CMK (cell line): ENCODE measurements at regions not wholly inside any gene's neighbourhood (a gene's known extent, or its start where the extent isn't known, plus 50 kb on each side); places are given as distances from the start of the nearest gene placed in this dataset.
"Not testable (repeated sequence)": the region's sequence is repeated elsewhere in the genome, so short reads cannot be mapped to it uniquely, and the experiment has no call there.

Experiments
- DNase-seq: peaks from one replicate; pipeline ENCODE4 v3.0.0-alpha.2; 2010; ENCODE audit warnings: low read depth

DNA sequence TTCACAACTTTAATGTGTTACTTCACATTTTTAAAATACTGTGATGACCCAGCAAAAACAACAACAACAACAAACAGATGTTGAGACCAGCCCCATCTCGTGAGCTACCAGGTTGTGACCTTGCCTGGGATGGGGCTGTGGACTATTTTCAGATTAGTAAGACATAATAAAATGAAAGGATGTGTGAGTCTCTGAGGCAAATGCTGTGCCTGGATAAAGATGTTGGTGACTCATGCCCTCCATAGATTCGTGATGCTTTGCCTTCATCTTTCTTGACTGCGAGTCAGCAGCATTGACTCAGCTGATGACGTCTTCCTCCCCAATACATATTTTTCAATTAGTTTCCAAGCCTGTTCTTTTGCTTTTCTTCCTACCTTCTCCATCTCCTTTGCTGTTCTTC, 453.0 kb upstream of the CFAP20DC start:
- no peak for DNase-seq

DNA sequence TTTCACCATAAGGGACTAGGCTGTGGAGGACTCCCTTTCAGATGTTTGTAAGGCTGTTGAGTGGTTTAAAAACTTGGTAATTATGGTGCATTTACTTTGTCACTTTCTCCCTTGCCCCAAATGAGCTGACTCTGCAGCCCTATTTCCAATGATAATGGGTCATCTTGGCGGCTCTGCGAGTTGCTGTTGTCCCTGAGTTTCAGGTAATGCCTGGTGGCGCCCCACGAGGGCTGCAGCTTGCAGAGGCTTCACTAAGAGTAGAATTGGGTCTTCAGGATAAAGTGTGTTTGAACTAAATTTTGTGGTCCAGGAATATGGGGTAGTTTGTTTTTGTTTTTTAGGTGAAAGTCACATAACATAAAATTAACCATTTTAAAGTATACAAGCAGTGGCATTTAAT, 450.1 kb upstream of the CFAP20DC start:
- DNase-seq, result no peak

DNA sequence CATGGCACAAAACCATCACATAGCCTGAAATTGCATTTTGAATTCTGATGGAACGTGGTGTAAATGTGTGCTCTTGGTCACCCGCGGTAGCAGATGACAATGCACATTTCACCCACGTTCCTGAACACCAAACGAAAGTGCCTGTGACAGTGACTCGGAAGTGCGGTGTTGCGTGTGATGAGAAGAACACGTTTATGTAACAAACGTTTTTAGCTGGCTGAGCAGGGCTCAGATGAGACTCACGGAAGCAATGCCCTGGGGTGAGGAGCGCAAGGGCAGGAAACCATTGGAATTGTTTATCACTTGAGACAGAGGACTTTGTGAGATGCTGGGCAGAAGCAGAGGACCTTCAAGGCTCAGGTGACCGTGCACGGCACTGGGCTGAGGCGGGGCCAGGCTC, 449.2 kb upstream of the CFAP20DC start:
- no peak for DNase-seq

DNA sequence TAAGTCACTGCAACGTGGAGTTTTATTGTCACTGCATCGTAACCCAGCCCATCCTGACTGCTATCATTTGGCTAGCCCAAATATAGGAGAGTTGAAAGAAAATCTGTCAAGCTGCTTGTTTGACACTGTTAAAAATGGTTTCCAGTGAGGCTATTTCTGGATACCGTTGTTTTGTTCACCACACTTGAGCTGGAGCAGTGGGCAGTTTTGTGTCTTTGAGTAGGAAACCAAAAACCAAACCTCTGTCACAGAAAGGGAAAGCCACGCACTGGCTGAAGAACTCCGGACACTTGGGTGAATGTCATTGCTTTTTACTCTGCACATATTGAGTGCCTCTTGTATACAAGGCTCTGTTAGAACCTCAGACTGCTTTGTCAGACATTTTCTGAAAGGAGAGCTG, 446.4 kb upstream of the CFAP20DC start:
- no peak for DNase-seq

DNA sequence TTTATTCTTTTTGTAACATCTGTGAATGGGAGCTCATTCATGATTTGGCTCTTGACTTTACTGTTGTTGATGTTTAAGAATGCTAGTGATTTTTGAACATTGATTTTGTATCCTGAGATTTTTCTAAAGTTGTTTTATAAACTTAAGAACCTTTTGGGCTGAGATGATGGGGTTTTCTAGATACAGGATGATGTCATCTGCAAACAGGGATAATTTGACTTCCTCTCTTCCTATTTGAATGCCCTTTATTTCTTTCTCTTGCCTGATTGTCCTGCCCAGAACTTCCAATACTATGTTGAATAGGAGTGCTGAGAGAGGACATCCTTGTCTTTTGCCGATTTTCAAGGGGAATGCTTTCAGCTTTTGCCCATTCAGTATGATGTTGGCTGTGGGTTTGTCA, 445.1 kb upstream of the CFAP20DC start:
- DNase-seq, result not testable (repeated sequence)

DNA sequence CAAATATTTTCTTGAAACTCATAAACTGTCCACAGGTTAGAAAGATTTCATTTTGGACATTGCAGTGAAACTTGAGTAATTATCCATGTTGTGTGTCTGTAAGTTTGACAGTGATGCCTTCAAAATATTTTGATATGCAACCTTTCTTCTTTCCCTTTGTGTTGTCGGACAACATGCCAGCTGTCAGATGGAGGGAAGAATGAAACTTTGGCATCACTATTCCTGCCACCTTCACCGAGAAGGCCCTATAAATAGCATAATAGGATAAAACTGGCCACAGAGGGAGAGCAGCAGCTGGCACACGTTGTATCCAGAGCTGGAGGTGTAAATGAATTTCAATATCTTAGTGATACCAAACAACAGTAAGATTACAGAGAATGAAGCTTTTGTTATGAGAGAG, 436.7 kb upstream of the CFAP20DC start:
- DNase-seq, result no peak

DNA sequence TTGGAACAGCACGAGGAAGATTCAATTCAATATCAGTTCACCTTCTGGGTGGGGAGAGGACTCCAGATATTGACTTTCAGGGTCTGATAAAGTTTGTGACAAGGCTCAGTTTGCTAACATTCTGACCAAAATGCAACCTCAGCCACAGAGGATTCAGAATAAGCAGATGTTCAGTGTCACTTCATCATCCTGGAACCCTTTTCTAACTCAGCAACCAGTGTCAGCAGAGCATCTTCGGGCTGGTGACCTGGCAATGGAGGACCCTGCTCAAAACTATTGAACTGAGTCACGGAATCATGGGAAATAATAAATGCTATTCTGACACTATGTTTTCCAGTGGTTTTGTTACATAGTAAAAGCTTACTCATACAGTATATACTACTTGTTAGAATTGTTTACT, 433.4 kb upstream of the CFAP20DC start:
- no peak for DNase-seq

DNA sequence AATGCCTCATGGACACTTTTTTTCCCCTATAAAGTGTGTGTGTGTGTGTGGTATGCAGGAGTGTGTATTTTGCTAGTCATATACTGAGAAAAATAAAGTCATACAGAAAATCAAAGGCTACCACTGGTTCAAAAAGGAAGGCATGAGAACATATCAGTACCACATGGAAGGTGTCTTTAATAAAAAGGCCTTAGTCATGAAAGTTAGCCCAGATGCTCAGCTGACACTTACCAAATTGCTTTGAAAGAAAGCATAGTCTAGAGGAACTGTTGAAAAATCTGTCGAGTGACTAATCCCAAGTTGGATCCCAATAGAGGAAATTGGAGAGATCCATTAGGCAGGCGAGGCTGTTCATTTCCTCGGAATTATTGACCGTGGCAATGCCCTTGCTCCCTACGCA, 432.9 kb upstream of the CFAP20DC start:
- DNase-seq, result no peak

DNA sequence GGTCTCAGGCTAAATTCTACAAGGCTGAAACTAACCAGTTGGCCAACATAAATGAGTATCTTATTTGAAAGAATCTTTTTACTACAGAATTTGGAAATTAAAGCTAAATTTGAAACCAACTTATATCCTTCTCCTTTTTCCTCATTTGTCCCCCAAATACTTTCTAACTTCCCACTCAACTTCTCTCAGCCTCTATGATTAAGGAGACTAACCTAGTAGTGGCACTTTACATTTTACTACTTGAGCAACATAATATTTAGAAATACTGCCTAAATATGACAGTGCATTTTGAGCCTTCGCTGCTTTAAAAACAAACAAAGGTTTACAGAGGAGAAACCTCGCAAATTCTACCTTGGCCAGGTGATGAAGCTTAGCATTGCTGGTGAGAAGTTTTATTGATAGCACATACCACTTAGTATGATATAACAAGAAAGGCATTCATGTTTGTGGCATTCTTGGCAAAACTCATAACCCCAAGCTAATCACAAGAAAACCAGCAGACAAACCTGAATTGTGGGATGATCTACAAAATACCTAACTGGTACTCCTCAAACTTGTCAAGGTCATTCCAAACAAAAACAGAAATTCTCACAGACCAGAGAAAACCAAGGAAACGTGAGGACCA, 432.1 kb upstream of the CFAP20DC start:
- no peak for DNase-seq

DNA sequence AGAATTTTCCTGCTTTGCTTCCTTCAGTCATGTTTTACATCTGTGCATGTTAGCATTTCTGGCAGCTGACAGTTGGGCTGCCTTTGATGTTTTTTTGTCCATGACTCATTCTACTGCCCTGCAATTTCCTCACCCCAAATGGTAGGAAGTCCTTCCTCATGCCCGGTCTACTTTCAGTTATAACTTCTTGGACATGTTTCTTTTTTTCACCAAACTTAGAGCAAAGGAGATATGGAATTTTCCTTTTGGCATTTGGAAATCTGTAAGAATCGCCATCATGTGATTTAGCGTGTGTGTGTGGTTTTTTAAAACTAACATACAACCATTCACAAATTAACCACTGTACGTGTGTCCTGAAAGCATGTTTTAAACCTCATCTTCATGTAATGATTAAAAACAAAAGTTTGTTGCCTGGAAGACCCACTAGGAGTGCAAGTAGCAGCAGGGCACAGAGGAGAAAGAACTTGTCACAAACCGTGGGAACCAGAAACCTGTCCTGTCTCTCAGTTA, 430.7 kb upstream of the CFAP20DC start:
- no peak for DNase-seq

DNA sequence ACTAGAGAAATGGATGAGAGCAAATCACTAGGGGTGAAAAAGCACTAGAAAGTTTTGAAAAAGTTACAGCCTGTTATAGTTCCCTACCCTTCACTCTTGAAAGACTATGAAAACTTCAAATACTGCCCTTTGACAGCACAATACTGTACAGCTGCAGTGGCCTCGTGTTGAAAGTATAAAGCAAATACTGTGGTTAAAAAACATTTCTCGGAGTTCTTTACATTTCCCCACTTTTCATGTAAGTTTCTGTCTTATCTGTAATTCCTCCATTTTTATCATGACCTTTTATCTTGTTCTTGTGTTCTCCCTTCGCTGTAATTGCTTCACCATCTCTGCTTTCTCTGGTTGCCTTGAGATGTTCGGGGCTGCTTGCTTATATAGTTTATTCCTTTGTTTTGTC, 423.8 kb upstream of the CFAP20DC start:
- DNase-seq, result no peak

DNA sequence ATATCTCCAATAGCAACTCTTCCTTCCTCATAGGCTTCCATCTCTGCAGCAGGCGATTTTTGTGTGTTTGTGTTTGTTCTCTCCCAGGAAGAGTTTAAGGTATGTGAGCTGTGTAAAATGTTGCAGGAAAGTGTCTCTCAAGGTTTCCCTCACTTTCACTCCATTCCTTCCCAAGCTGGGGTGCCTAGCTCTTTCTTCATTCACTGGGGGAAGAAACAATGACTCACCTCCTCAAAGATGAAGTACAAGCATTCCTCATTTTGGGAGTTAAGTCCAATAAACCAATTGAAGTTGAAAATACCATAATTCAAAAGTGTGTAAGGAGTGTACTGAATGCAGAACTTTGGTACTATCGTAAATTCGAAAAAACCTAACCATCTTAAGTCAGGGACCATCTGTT, 422.7 kb upstream of the CFAP20DC start:
- no peak for DNase-seq

DNA sequence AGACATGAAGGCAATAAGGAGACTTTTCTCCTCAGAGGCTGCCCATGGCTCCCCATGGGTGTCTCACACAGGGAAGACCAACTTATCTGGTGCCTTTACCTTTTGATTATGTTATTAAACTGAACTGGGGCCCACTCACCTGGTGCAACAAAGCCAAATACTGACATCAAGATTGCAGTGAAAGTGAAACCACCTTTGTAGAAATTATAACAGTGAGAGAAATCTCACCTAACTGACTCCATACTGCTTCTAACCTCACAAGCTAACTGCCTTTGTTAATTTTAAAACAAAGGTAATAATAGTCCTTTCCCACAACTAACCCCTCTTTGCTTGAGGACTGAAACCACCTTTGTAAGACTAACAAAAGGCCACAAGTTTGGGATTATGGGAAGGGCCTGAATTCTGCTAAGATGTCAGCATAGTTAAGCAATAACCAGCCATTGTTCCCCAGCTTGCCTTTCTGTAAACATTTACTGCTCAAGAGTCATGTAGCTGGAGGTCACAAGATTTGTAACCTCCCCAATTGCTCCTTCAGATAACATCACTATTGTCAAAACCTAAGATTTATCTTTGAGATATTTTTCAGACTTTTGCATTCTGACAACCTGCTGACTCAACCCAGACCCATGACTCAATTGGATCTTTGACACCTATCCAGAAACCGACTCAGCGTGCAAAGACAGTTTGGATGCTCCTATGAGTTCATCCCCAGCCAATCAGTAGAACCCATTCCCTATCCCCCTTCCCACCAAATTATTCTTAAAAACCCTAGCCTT, 420.3 kb upstream of the CFAP20DC start:
- no peak for DNase-seq

DNA sequence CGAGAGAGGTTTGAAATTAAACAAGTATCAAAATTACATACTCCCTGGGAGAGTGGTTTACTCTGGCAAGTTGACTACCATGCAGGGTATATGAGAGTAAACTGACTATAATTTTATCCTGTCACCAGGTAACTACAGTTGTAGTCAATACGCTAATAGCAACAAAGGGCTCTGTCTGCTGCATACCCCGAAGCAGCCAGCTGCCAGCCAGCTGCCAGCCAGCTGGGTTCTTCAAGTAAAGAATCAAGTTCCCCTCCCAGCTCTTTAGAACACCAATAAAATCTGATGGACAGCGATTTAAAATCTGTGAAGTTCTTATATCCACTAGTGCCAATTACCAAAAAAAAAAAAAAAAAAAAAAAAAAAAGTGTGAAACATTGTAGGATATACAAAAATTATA, 417.7 kb upstream of the CFAP20DC start:
- DNase-seq, result no peak

DNA sequence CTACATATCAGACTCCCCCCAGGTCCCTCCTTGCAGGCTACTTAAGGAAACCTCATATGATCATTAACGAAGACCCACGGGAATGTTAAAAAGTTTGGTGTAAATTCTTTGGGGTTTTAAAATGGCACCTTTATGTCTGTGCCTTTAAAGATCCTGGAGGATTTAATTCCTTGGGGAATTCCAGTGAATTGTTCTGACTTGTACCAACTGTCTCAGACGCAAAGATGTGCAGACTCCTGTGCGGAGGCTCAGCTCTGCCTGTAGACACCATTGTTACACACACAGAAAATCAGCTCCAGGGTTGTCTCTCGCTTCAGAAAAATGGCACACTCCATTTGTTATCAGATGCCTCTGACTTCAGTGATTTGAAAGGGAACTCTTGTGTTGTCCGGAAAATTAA, 414.4 kb upstream of the CFAP20DC start:
- no peak for DNase-seq

DNA sequence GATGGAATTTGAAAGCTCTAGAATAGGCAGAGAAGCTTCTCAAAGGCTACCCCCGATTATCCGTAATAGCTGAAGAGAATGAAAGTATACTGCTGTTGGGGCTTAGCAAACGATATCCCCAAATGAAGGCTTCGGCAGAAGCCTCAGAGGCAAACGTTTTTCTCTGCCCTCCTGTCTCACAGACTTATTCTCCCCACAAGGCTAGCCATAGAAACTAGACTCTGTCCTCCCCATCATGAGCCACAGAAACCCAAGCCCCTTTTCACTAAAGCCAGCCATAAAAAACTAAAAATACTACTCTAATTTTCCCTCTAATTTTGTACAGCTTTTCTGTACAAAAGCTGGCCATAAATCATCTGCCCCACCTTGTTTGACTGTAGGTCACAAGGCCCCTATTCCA, 413.4 kb upstream of the CFAP20DC start:
- DNase-seq, result no peak

DNA sequence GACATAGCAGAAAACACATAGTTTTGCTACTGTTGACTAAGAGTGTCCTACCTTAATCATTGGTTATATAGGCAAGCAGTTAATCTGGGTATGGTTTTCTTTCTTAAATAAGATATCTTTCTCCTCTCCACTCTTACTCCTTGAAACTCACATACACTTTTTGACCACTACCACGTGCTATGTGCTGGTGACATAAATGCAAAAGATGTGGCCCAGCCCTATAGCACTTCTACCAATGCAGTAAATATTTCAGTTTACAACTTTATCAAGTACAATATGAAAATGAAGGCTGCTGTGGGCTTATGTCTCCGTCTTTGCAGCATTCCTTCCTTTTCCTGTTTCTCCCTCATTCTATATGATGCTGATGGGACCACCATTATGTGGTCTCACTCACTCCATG, 410.2 kb upstream of the CFAP20DC start:
- no peak for DNase-seq

DNA sequence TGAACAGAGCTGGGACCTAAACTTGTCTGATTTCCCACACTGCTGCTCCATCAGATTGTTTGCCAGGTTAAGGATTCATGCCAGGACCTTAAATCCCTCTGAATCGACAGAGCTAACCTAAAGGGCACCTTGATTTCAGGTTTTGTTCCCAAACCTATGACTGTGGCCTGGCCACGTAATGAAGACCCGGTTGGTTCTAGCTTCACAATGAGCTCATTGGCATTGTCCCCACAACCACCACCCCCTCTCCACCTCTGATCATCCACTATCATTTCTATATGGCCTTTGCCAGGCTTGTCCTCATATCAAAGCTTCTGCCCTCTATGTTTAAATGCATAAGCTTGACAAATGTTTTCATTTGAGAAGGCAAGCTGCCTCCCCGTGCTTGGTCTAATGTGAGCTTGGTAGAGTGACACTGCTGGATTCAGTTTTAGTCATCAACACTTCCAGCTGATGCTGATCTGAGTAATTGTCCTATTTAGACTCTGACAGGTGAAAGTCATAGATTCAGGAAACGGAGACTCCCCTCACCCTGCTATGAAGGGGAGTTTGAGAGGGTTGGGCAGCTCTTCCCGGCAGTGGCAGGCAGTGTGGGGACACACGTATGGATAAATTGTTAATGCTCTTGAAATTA, 407.1 kb upstream of the CFAP20DC start:
- no peak for DNase-seq

DNA sequence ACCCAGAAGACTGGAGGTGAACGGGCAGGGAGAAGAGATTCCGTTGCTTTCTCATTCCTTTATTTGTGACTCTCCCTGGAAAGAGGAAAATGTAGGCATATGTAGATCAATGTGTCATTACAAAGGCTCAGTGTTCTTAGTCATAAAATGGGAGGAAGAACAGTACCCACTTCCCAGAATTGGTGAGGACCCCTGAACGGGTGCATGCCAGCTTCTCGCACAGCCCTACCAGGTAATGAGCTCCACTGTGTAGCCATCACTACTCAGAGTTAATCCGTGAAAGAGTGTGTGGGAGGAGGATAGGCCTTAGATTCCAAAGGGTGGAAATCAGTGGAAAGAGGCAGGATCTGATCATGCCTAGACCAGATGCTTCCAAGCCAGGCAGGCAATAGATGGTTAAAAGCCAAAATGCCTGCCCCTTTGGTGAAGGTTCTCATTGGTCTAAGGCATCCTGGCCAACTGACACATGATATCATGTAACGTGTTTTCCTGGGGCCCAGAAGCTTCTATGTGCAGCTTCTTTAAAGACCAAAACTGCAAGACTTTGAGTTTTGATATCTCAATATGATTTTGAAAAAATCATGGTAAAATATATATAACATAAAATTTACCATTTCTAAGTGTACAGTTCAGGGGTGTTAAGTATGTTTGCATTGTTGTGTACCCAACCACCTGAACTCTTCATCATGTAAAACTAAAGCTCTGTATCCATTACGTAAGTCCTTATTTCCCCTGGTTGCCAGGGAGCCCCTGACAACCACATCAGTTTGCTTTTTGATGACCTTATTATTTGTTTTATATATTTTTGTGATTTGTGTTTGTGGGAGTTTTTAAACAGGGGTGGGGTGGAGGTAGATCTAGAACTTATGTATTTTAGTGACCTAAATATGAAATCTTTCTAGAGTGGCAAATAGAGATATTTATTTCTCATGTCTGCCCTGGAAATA, 402.2 kb upstream of the CFAP20DC start:
- no peak for DNase-seq

DNA sequence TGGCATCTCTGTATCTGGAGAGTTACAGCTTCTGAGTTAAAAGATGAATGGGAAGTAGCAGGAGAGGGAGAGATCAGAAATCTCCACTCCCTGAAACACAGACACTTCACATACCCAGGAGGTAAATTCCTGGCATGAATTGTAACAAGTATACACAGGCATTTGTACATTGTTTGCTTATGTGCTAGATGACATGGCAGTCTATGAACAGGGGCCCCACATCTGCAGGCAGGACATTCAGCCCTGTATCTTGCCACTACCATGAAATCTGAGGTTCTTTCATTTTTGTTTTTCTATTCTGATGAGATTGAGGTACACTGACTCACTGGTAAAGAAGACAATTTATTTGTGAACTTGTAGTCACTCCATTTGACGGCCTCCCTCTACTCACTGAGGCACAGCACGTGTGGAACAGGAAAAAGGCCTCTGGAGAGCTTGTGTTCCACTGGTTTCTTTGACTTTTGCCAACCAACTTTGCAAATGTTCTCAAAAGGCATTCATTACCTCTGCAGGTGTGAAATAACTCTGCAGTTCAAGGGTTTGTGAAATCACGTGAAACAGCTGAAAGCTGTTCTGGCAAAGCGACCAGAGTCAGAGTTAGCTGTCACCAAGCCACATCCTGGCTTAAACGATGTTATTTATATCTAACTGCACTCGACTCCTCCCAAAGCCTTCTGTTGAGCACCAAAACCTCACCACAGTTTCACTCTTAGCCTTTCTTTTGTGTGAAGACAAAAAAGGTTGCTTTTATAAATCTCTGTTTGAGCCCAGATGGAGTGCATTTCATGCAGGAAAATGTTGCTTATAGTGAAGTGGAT, 401.3 kb upstream of the CFAP20DC start:
- DNase-seq, result no peak

DNA sequence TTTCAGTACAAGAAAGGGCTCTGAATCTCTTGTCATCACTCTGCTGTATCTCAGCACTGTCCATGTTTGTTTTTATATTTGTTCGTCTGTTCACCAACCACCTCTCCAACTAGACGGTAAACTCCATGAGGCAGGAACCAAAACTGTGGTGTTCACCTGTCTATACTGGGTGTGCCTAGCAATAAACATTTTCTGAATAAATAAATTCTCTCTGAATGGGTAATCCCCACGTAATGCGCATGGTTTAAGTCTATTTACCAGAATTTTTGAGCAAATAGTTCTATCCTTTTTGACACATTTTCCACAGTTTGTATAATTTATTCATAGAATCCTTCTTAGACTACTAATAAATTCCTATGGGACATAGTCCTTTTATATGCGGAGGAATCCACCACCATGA, 400.6 kb upstream of the CFAP20DC start:
- DNase-seq, result no peak
